Glutamatergic neuron (in vitro differentiated cells): ENCODE measurements at regions not wholly inside any gene's neighbourhood (a gene's known extent, or its start where the extent isn't known, plus 50 kb on each side); places are given as distances from the start of the nearest gene placed in this dataset.

Experiments
- DNase-seq: peaks from one replicate; pipeline ENCODE4 v3.0.0; 2022
- H3K27ac Mint-ChIP-seq: one replicate; pipeline ENCODE4 v1.8.0; 2020; ENCODE audit warnings: mild to moderate bottlenecking, mixed read lengths, inconsistent platforms; ENCODE audit not compliant: unreplicated experiment
- H3K27me3 Mint-ChIP-seq: one replicate; pipeline ENCODE4 v1.8.0; 2020; ENCODE audit warnings: mild to moderate bottlenecking, moderate library complexity, mixed read lengths, inconsistent platforms; ENCODE audit not compliant: unreplicated experiment
- H3K36me3 Mint-ChIP-seq: one replicate; pipeline ENCODE4 v1.8.0; 2020; ENCODE audit warnings: mild to moderate bottlenecking, mixed read lengths, inconsistent platforms; ENCODE audit not compliant: unreplicated experiment
- H3K4me1 Mint-ChIP-seq: one replicate; pipeline ENCODE4 v1.8.0; 2020; ENCODE audit warnings: mild to moderate bottlenecking, low read depth, mixed read lengths, inconsistent platforms; ENCODE audit not compliant: unreplicated experiment
- H3K4me3 Mint-ChIP-seq: one replicate; pipeline ENCODE4 v1.8.0; 2020; ENCODE audit warnings: mild to moderate bottlenecking, mixed read lengths, inconsistent platforms; ENCODE audit not compliant: unreplicated experiment
- H3K9me3 Mint-ChIP-seq: one replicate; pipeline ENCODE4 v1.8.0; 2020; ENCODE audit warnings: mild to moderate bottlenecking, moderate library complexity, mixed read lengths, inconsistent platforms; ENCODE audit not compliant: unreplicated experiment
- TF ChIP-seq, protein P1 (sequence below): fragments of 200-600 bp; sonication (generic); IDR thresholded peaks from one replicate; pipeline ENCODE4 v1.5.0; 2021; ENCODE audit not compliant: partially characterized antibody, unreplicated experiment

GRCh38 chr19:28827382-28827781 is 385.6 kb downstream of the UQCRFS1 start:
- no peak overlapping the region for H3K27ac Mint-ChIP-seq
- no peak for DNase-seq
- H3K36me3 Mint-ChIP-seq, result no peaks in the 10 kb centered on the region
- H3K4me3 Mint-ChIP-seq, result no peak overlapping the region
- H3K27me3 Mint-ChIP-seq, result peaks cover 1% of the 10 kb centered on the region
- no peaks in the 10 kb centered on the region for H3K4me1 Mint-ChIP-seq
- peaks cover 5% of the 10 kb centered on the region for H3K9me3 Mint-ChIP-seq
- TF ChIP-seq, protein P1, sequence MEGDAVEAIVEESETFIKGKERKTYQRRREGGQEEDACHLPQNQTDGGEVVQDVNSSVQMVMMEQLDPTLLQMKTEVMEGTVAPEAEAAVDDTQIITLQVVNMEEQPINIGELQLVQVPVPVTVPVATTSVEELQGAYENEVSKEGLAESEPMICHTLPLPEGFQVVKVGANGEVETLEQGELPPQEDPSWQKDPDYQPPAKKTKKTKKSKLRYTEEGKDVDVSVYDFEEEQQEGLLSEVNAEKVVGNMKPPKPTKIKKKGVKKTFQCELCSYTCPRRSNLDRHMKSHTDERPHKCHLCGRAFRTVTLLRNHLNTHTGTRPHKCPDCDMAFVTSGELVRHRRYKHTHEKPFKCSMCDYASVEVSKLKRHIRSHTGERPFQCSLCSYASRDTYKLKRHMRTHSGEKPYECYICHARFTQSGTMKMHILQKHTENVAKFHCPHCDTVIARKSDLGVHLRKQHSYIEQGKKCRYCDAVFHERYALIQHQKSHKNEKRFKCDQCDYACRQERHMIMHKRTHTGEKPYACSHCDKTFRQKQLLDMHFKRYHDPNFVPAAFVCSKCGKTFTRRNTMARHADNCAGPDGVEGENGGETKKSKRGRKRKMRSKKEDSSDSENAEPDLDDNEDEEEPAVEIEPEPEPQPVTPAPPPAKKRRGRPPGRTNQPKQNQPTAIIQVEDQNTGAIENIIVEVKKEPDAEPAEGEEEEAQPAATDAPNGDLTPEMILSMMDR, result no peak

DNA sequence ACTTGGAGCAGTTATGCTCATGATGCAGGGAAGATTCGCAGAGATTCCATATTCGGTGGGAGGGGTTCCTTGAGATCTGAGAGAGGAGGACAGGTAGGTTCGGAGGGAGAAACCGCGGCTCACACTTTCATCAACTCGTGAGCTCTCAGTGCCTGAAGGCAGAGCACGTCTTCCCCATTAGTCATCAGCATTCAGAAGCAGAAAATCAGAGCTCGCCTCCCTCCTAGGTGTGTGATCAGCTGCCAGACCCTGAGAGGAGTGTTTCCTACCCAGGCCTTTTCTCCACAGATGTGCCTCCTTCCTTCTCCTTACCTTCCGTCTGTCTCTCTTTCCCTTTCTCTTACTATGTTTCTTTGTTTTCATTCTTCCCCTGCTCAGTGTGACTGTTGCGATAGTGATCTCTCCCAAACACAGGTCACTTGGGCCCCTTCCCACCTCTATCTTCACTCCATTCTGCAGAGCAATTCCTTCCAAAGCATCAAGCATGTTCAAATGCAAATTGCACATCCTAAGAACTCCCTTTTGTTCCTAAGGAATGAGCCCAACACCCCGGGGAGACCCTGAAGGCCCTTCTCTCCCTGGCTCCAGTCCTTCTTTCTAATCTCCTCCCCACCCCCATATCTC is 389.5 kb downstream of the UQCRFS1 start:
- TF ChIP-seq, protein P1, result no peak
- Mint-ChIP-seq H3K9me3 (peaks cover 3% of the 10 kb centered on the region), H3K27me3 (peaks cover 4% of the 10 kb centered on the region), H3K4me1 (no peaks in the 10 kb centered on the region), H3K4me3 (no peak overlapping the region), H3K36me3 (no peaks in the 10 kb centered on the region), H3K27ac (no peak overlapping the region)
- DNase-seq, result no peak

DNA sequence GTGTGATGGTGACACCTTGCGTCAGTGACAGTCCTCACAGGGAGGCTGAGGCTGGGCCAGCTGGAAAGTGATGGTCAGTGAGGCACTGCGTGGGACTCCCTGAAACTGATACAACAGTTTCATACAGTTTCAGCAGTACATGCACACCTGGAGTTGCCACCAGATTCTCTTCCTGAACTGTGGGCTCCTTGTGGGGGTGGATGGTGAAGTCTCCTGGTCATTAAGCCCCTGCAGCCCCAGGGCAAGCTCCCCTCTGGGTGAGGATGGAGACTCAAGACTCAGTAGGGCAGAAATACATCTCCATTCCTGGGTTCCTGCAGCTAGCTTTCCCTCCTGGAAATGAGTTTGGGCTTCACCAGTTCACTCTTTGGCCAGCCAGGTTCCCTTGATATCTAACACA is 392.7 kb downstream of the UQCRFS1 start:
- no peak overlapping the region for H3K4me3 Mint-ChIP-seq
- H3K27me3 Mint-ChIP-seq, result peaks cover 4% of the 10 kb centered on the region
- no peaks in the 10 kb centered on the region for H3K4me1 Mint-ChIP-seq
- H3K36me3 Mint-ChIP-seq, result peaks cover 9% of the 10 kb centered on the region
- DNase-seq, result no peak
- H3K9me3 Mint-ChIP-seq, result peaks cover 8% of the 10 kb centered on the region
- TF ChIP-seq, protein P1, result no peak
- no peak overlapping the region for H3K27ac Mint-ChIP-seq

DNA sequence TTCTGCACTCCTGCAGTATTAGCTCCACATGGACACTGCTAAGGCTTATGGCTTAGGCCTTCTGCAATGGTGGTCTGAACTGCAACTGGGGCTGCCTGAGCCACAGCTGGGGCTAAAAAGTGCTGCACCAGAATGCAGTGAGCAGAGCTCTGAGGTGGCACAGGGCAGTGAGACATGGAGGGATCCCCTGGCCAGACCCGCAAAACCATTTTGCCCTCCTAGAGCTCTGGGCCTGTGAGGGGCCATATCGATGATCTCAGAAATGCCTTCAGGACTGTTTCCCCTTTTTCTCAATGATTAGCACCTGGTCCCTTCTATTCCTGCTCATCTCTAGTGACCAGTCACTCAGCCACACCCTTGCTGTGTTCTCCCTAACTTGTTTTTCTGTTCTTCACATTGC is 397.7 kb downstream of the UQCRFS1 start:
- DNase-seq, result no peak
- peaks cover 9% of the 10 kb centered on the region for H3K36me3 Mint-ChIP-seq
- TF ChIP-seq, protein P1, result no peak
- H3K4me3 Mint-ChIP-seq, result no peak overlapping the region
- peaks cover 2% of the 10 kb centered on the region for H3K27me3 Mint-ChIP-seq
- H3K9me3 Mint-ChIP-seq, result peaks cover 6% of the 10 kb centered on the region
- H3K27ac Mint-ChIP-seq, result no peak overlapping the region
- no peaks in the 10 kb centered on the region for H3K4me1 Mint-ChIP-seq

DNA sequence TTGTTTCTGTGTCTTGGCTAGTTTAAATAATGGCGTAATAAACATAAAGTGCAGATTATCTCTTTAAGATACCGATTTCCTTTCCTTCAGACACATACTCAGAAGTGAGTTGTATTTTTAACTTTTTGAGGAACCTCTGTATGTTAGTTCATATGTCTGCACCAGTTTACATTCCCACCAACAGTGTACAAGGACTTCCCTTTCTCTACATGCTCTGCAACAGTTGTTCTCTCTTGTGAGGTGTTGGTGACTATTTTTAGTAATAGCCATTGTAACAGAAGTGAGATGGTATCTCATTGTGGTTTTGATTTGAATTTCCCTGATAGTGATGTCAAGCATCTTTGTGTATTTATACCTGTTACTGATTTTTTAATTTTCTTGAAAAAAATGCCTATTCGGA is 418.6 kb downstream of the UQCRFS1 start:
- Mint-ChIP-seq H3K36me3 (peaks cover 12% of the 10 kb centered on the region), H3K9me3 (peaks cover 4% of the 10 kb centered on the region), H3K27ac (no peak overlapping the region), H3K4me3 (peak overlapping the region; percentile 77), H3K27me3 (peaks cover 13% of the 10 kb centered on the region), H3K4me1 (no peaks in the 10 kb centered on the region)
- DNase-seq, result no peak
- TF ChIP-seq, protein P1, result no peak
